ENCODE measurements at regions not wholly inside any gene's neighbourhood (a gene's known extent, or its start where the extent isn't known, plus 50 kb on each side); places are given as distances from the start of the nearest gene placed in this dataset.

DNA sequence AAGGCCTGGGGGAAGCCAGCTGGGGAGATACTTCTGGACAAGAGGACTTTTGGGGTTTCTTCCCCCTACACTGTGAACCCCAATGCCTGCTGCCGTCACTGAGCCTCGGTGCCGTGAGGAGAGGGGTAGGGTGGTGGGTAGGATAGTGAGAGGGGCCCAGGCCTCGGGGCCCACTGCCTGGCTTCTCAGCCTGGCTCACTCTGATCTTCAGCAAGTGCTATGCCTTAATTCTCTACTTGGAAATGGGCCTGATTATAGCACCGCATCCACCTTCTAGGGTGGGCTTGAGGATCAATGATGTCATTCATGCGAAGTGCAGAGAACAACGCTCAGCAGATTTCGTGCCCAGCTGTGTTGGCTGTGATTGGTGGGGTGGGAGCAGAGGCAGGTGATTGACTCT lies 76.7 kb upstream of the NECTIN1 start:
- TF ChIP-seq POLR2A (IDR thresholded peaks at IDR 0.05), result no peak
- TF ChIP-seq, protein P1, sequence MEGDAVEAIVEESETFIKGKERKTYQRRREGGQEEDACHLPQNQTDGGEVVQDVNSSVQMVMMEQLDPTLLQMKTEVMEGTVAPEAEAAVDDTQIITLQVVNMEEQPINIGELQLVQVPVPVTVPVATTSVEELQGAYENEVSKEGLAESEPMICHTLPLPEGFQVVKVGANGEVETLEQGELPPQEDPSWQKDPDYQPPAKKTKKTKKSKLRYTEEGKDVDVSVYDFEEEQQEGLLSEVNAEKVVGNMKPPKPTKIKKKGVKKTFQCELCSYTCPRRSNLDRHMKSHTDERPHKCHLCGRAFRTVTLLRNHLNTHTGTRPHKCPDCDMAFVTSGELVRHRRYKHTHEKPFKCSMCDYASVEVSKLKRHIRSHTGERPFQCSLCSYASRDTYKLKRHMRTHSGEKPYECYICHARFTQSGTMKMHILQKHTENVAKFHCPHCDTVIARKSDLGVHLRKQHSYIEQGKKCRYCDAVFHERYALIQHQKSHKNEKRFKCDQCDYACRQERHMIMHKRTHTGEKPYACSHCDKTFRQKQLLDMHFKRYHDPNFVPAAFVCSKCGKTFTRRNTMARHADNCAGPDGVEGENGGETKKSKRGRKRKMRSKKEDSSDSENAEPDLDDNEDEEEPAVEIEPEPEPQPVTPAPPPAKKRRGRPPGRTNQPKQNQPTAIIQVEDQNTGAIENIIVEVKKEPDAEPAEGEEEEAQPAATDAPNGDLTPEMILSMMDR (IDR thresholded peaks at IDR 0.05), result no peak

Measured in Peyer's patch (tissue), 4 donors.